GM20000 (cell line): ENCODE measurements at regions not wholly inside any gene's neighbourhood (a gene's known extent, or its start where the extent isn't known, plus 50 kb on each side); places are given as distances from the start of the nearest gene placed in this dataset.

Source experiments
- DNase-seq: peaks from one replicate; pipeline ENCODE4 v3.0.0; 2012; ENCODE audit warnings: low spot score
- TF ChIP-seq, protein P1 (sequence below): IDR thresholded peaks from 2 replicates; pipeline ENCODE4 v1.5.1; 2012; ENCODE audit warnings: mild to moderate bottlenecking, control low read depth; ENCODE audit errors: extremely low read depth, missing control alignments

DNA sequence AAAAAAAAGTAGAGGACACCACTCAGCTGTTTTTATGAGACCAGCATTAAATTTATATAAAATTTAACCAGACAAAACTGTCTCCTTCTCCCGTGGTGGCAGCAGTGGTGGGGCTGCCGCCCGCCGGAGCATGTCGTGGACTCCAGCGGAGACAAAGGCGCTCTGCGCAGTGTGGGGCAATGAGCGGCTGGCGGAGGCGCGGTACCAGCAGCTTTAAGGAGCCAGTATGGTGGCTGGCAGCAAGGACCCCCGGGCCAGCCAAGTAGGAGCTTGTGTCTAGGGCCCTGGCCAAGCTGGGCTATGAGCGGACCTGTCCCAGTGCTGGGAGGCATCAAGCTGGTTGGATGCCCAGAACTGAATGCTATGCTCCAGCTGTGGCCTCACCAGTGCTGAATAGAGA is 2102.9 kb downstream of the NCAM2 start:
- DNase-seq = no peak
- TF ChIP-seq, protein P1, sequence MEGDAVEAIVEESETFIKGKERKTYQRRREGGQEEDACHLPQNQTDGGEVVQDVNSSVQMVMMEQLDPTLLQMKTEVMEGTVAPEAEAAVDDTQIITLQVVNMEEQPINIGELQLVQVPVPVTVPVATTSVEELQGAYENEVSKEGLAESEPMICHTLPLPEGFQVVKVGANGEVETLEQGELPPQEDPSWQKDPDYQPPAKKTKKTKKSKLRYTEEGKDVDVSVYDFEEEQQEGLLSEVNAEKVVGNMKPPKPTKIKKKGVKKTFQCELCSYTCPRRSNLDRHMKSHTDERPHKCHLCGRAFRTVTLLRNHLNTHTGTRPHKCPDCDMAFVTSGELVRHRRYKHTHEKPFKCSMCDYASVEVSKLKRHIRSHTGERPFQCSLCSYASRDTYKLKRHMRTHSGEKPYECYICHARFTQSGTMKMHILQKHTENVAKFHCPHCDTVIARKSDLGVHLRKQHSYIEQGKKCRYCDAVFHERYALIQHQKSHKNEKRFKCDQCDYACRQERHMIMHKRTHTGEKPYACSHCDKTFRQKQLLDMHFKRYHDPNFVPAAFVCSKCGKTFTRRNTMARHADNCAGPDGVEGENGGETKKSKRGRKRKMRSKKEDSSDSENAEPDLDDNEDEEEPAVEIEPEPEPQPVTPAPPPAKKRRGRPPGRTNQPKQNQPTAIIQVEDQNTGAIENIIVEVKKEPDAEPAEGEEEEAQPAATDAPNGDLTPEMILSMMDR = no peak

DNA sequence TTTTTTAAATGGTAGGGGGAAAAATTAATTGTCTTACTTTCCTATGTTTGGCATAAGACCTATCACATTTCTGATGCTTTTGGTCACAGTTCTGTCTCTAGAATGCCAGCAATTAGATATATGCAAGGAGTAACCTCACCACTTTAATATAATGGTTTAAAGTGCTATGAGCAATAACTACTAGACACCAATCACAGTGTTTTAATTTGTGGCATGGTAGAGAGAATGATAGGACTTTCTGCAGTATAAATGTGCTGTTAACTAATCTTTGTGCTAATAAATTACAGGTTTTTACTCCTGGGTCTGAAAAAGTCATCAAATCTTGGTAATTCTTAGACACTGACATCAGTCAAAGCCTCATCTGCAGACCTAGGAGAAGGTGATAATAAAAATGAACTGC is 2110.3 kb downstream of the NCAM2 start:
- TF ChIP-seq, protein P1 = no peak
- DNase-seq = no peak

DNA sequence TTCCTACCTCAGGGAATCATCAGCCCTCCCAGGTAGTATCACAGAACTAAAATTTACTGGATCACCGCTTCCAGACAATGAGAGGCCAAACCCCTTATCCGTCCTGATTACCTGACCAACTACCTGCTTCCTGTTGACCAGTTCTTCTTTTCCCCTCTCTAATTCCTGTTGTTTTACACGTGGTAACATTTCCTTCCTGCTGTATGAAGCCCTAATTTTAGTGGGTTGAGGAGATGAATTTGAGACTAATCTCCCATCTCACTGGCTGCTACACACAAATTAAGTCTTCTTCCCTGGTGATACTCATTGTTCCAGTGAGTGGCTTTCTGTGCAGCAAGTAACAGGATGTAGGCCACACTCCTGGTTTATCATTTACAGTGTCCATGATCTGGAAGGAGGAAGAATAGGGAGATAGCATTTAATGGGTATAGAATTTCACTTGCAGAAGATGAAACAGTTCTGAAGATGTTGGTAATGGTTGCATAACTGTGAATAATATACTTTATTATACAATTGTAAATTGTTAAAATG is 2112.9 kb downstream of the NCAM2 start:
- no peak for DNase-seq
- TF ChIP-seq, protein P1 = no peak

DNA sequence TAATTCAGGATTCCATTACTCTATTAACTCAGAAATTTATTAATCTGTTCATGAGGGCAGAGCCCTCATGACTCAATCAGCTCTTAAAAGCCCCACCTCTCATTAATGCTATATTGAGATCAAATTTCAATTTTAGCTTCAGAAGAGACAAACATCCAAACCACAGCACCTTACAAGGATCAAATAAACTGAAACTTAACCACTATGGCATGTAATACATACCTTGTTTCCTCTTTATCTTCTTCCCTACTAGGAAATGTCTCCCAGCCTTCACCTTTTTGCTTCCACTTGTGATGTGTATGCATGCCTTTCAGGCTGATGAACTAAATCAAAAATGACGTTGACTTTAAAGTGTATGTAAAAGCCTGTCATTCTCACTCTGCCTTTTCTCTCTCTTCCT is 2121.3 kb downstream of the NCAM2 start:
- TF ChIP-seq, protein P1 = no peak
- no peak for DNase-seq

DNA sequence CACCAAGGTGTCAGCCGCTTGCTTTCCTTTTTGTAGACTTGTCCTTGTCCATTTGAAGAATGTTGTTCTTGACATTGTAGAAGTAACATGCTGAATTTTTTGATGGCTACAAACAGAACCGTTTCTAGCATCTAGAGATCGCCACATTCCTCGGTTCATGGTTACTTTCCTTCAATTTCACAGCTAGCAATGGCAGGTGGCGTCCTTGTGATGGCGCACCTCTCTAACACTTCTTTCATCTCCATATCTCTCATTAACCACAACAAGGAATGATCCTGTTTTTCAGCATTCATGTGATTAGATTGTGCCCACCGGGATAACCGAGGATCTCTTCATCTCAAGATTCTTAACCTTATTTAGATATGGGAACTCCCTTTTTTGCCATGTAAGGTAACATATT is 2129.8 kb downstream of the NCAM2 start:
- no peak for DNase-seq
- TF ChIP-seq, protein P1 = no peak

DNA sequence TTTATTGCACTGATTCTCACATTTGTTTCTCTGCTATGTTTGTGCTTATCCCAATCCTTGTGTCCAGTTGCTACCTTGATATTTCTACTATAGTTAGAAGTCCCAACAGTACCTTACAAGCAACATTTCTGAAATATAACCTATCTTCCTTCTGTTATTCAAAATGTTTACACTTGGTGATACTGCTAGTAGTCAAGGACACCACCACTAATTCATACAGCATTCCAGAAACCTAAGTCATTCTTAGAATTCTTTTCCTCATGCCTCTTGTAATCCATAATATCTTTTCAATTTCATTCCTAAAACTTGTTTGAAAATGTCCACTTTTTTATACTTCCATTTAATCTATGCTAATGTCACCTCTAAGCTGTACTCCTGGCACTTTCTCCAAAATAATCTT is 2132.1 kb downstream of the NCAM2 start:
- no peak for DNase-seq
- TF ChIP-seq, protein P1 = no peak

DNA sequence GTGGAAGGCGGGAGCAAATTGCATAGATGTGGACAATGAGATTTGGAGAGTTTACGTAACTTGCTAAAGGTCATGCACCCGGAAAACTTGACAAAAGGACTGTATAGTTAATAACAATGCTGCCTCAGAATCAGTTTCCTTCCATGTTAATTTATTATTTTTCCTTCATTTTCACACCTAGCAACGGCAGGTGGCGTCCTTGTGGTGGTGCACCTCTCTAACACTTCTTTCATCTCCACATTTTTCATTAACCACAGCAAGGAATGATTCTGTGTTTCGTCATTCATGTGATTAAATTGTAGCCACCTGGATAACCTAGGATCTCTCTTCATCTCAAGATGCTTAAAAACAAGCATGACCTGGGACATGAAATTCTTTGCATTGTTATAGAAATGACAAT is 2133.0 kb downstream of the NCAM2 start:
- DNase-seq = no peak
- TF ChIP-seq, protein P1 = no peak
